ENCODE measurements at regions not wholly inside any gene's neighbourhood (a gene's known extent, or its start where the extent isn't known, plus 50 kb on each side); places are given as distances from the start of the nearest gene placed in this dataset.

- no peak overlapping the region for H3K4me3 Mint-ChIP-seq
- no peaks in the 10 kb centered on the region for H3K27me3 Mint-ChIP-seq
- DNase-seq = no peak
- POLR2A ChIA-PET = no interaction called here
- H3K27ac Mint-ChIP-seq = no peak overlapping the region
- ATAC-seq = no peak
- peaks cover 2 to 47% (median 12%) of the 10 kb centered on the region in 9 donors for H3K9me3 Mint-ChIP-seq
- H3K4me1 Mint-ChIP-seq = no peaks in the 10 kb centered on the region
- H3K36me3 Mint-ChIP-seq = peaks cover 0 to 9% (median 0%) of the 10 kb centered on the region in 3 donors
Observed at GRCh38 chr4:187544461-187545053, 451.0 kb upstream of the ZFP42 start.

GRCh38 chr4:187547316-187547715 lies 448.3 kb upstream of the ZFP42 start:
- no peak for ATAC-seq
- POLR2A ChIA-PET = no interaction called here
- H3K27me3 Mint-ChIP-seq = no peaks in the 10 kb centered on the region
- DNase-seq = no peak
- H3K27ac Mint-ChIP-seq = no peak overlapping the region
- H3K4me3 Mint-ChIP-seq = no peak overlapping the region
- no peaks in the 10 kb centered on the region for H3K4me1 Mint-ChIP-seq
- peaks cover 0 to 36% (median 9%) of the 10 kb centered on the region in 9 donors for H3K9me3 Mint-ChIP-seq
- H3K36me3 Mint-ChIP-seq = peaks cover 0 to 5% (median 0%) of the 10 kb centered on the region in 3 donors

- ATAC-seq (no peak), DNase-seq (no peak)
- Mint-ChIP-seq H3K9me3 (peaks cover 4 to 32% (median 6%) of the 10 kb centered on the region in 9 donors), H3K4me1 (no peaks in the 10 kb centered on the region), H3K27me3 (no peaks in the 10 kb centered on the region), H3K4me3 (no peak overlapping the region), H3K36me3 (peaks cover 0 to 5% (median 0%) of the 10 kb centered on the region in 3 donors), H3K27ac (peak overlapping the region in 1 of 10 donors; percentile 30)
- POLR2A ChIA-PET = no interaction called here
Observed at GRCh38 chr4:187550256-187550950, 445.2 kb upstream of the ZFP42 start.

GRCh38 chr4:187552781-187553180 lies 442.8 kb upstream of the ZFP42 start:
- Mint-ChIP-seq H3K4me1 (no peaks in the 10 kb centered on the region), H3K9me3 (peaks cover 2 to 36% (median 9%) of the 10 kb centered on the region in 9 donors), H3K27me3 (no peaks in the 10 kb centered on the region), H3K27ac (no peak overlapping the region), H3K4me3 (no peak overlapping the region), H3K36me3 (no peaks in the 10 kb centered on the region)
- ATAC-seq (no peak), DNase-seq (no peak)
- POLR2A ChIA-PET = no interaction called here

- no peak for ATAC-seq
- no peak overlapping the region for H3K4me3 Mint-ChIP-seq
- POLR2A ChIA-PET = no interaction called here
- H3K9me3 Mint-ChIP-seq = peaks cover 1 to 40% (median 11%) of the 10 kb centered on the region in 9 donors
- no peaks in the 10 kb centered on the region for H3K4me1 Mint-ChIP-seq
- DNase-seq = no peak
- H3K36me3 Mint-ChIP-seq = no peaks in the 10 kb centered on the region
- H3K27ac Mint-ChIP-seq = no peak overlapping the region
- no peaks in the 10 kb centered on the region for H3K27me3 Mint-ChIP-seq
Observed at GRCh38 chr4:187555174-187555573, 440.4 kb upstream of the ZFP42 start.

- no peaks in the 10 kb centered on the region for H3K27me3 Mint-ChIP-seq
- H3K4me3 Mint-ChIP-seq = no peak overlapping the region
- DNase-seq = no peak
- H3K9me3 Mint-ChIP-seq = peaks cover 0 to 47% (median 10%) of the 10 kb centered on the region in 9 donors
- POLR2A ChIA-PET = no interaction called here
- no peaks in the 10 kb centered on the region for H3K36me3 Mint-ChIP-seq
- no peak overlapping the region for H3K27ac Mint-ChIP-seq
- H3K4me1 Mint-ChIP-seq = no peaks in the 10 kb centered on the region
- no peak for ATAC-seq
Observed at GRCh38 chr4:187558391-187558790, 437.2 kb upstream of the ZFP42 start.

- H3K36me3 Mint-ChIP-seq = peaks cover 0 to 7% (median 0%) of the 10 kb centered on the region in 3 donors
- no peaks in the 10 kb centered on the region for H3K4me1 Mint-ChIP-seq
- DNase-seq (no peak), ATAC-seq (no peak)
- H3K4me3 Mint-ChIP-seq = no peak overlapping the region
- POLR2A ChIA-PET = no interaction called here
- H3K27ac Mint-ChIP-seq = no peak overlapping the region
- no peaks in the 10 kb centered on the region for H3K27me3 Mint-ChIP-seq
- peaks cover 0 to 35% (median 12%) of the 10 kb centered on the region in 9 donors for H3K9me3 Mint-ChIP-seq
Observed at GRCh38 chr4:187562345-187562744, 433.2 kb upstream of the ZFP42 start.

GRCh38 chr4:187565416-187565815 lies 430.2 kb upstream of the ZFP42 start:
- ATAC-seq (no peak), DNase-seq (no peak)
- Mint-ChIP-seq H3K4me3 (no peak overlapping the region), H3K27ac (no peak overlapping the region), H3K9me3 (peaks cover 1 to 35% (median 13%) of the 10 kb centered on the region in 9 donors), H3K36me3 (peaks cover 0 to 7% (median 0%) of the 10 kb centered on the region in 3 donors), H3K27me3 (no peaks in the 10 kb centered on the region), H3K4me1 (no peaks in the 10 kb centered on the region)
- POLR2A ChIA-PET = no interaction called here

GRCh38 chr4:187569871-187570270 lies 425.7 kb upstream of the ZFP42 start:
- ATAC-seq = no peak
- Mint-ChIP-seq H3K27ac (no peak overlapping the region), H3K9me3 (peaks cover 5 to 41% (median 16%) of the 10 kb centered on the region in 9 donors), H3K27me3 (no peaks in the 10 kb centered on the region), H3K4me1 (no peaks in the 10 kb centered on the region), H3K4me3 (no peak overlapping the region), H3K36me3 (peaks cover 0 to 13% (median 0%) of the 10 kb centered on the region in 3 donors)
- POLR2A ChIA-PET = no interaction called here
- DNase-seq = no peak

- no peaks in the 10 kb centered on the region for H3K27me3 Mint-ChIP-seq
- ATAC-seq (no peak), DNase-seq (no peak)
- peaks cover 0 to 7% (median 0%) of the 10 kb centered on the region in 3 donors for H3K36me3 Mint-ChIP-seq
- H3K4me1 Mint-ChIP-seq = no peaks in the 10 kb centered on the region
- no peak overlapping the region for H3K27ac Mint-ChIP-seq
- H3K9me3 Mint-ChIP-seq = peaks cover 1 to 34% (median 13%) of the 10 kb centered on the region in 9 donors
- POLR2A ChIA-PET = no interaction called here
- H3K4me3 Mint-ChIP-seq = no peak overlapping the region
Observed at GRCh38 chr4:187575706-187576105, 419.9 kb upstream of the ZFP42 start.

GRCh38 chr4:187576751-187577150 lies 418.8 kb upstream of the ZFP42 start:
- no peaks in the 10 kb centered on the region for H3K36me3 Mint-ChIP-seq
- DNase-seq = no peak

GRCh38 chr4:187577941-187578480 lies 417.6 kb upstream of the ZFP42 start:
- Mint-ChIP-seq H3K9me3 (peaks cover 0 to 22% (median 13%) of the 10 kb centered on the region in 9 donors), H3K36me3 (no peaks in the 10 kb centered on the region), H3K27ac (no peak overlapping the region), H3K4me1 (no peaks in the 10 kb centered on the region), H3K4me3 (no peak overlapping the region), H3K27me3 (no peaks in the 10 kb centered on the region)
- DNase-seq (no peak), ATAC-seq (no peak)
- POLR2A ChIA-PET = no interaction called here

More at GRCh38 chr4:187576751-187577150, 418.8 kb upstream of the ZFP42 start:
- ATAC-seq = no peak
- no peaks in the 10 kb centered on the region for H3K27me3 Mint-ChIP-seq
- H3K4me1 Mint-ChIP-seq = no peaks in the 10 kb centered on the region
- POLR2A ChIA-PET = no interaction called here
- H3K27ac Mint-ChIP-seq = no peak overlapping the region
- no peak overlapping the region for H3K4me3 Mint-ChIP-seq
- peaks cover 0 to 33% (median 13%) of the 10 kb centered on the region in 9 donors for H3K9me3 Mint-ChIP-seq

- POLR2A ChIA-PET = no interaction called here
- H3K36me3 Mint-ChIP-seq = no peaks in the 10 kb centered on the region
- ATAC-seq = no peak
- H3K4me3 Mint-ChIP-seq = no peak overlapping the region
- no peaks in the 10 kb centered on the region for H3K4me1 Mint-ChIP-seq
- no peak for DNase-seq
- peaks cover 0 to 10% (median 3%) of the 10 kb centered on the region in 9 donors for H3K9me3 Mint-ChIP-seq
- H3K27me3 Mint-ChIP-seq = no peaks in the 10 kb centered on the region
- H3K27ac Mint-ChIP-seq = peak overlapping the region in 1 of 10 donors; percentile 57
Observed at GRCh38 chr4:187586892-187587291, 408.7 kb upstream of the ZFP42 start.
